ENCODE measurements at regions not wholly inside any gene's neighbourhood (a gene's known extent, or its start where the extent isn't known, plus 50 kb on each side); places are given as distances from the start of the nearest gene placed in this dataset.

- TF ChIP-seq ZNF274 (IDR thresholded peaks at IDR 0.05; ENCODE audit: low read depth, low read length) (no peak), YY1 (IDR thresholded peaks at IDR 0.05; ENCODE audit: insufficient read depth, insufficient read length) (no peak)
Measured at GRCh38 chr1:10916991-10917390, 95.5 kb upstream of the TARDBP start.

All from NT2/D1 (cell line).